Retinal pigment epithelial cell (primary cell): ENCODE measurements at regions not wholly inside any gene's neighbourhood (a gene's known extent, or its start where the extent isn't known, plus 50 kb on each side); places are given as distances from the start of the nearest gene placed in this dataset.

Experiments
- DNase-seq: peaks from one replicate; pipeline ENCODE4 v3.0.0-alpha.2; 2010; ENCODE audit warnings: low read depth
- H3K4me3 ChIP-seq: 2 replicates; pipeline ENCODE4 v1.5.1; 2011; ENCODE audit warnings: mild to moderate bottlenecking, low read length, control low read depth, moderate library complexity
- CTCF ChIP-seq: conservative IDR thresholded peaks from 2 replicates; pipeline ENCODE4 v1.5.1; 2011; ENCODE audit warnings: low read depth, low read length, control low read depth, inconsistent platforms

DNA sequence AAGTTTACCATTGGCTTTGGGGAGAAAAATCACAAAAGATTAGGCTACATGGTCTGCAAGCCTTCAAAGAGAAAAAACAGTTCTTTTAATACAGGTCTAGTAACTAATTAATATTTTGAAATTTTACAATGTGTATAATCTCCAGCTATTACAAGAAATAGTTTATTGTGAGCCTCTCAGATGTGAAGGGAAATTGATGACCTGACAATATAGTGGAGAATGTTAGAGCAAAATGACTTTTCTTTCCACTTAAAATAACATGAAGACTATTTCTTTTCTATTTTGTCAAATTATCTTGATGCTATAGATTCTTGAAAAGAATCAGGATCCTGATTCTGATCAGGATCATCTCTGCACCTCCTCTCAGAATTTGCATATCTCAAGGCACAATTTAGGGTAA is 362.3 kb downstream of the PMP22 start:
- DNase-seq = no peak
- no peak overlapping the region for H3K4me3 ChIP-seq
- TF ChIP-seq CTCF = no peak

- DNase-seq = no peak
- H3K4me3 ChIP-seq = no peak overlapping the region
- no peak for TF ChIP-seq CTCF
These were observed 362.8 kb downstream of the PMP22 start for GRCh38 chr17:14902297-14902696.

DNA sequence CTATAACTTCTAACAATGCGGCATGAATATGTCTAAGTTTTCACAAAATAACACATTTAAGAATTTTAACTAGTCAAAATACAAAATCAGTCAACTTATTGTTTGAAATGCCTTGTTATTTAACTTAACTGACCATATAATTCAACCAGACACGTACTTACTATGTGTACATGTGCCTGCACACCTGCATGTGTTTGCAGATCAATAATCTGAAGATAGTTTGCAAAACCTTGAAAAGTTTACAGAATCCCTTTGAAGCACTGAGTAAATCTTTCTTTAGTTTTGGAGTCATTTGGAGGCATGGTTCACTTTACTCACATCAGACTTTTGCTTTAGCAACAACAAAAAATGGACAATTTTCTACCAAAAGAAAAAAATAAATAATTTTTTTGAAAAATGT is 363.8 kb downstream of the PMP22 start:
- no peak for TF ChIP-seq CTCF
- no peak for DNase-seq
- H3K4me3 ChIP-seq = no peak overlapping the region

DNA sequence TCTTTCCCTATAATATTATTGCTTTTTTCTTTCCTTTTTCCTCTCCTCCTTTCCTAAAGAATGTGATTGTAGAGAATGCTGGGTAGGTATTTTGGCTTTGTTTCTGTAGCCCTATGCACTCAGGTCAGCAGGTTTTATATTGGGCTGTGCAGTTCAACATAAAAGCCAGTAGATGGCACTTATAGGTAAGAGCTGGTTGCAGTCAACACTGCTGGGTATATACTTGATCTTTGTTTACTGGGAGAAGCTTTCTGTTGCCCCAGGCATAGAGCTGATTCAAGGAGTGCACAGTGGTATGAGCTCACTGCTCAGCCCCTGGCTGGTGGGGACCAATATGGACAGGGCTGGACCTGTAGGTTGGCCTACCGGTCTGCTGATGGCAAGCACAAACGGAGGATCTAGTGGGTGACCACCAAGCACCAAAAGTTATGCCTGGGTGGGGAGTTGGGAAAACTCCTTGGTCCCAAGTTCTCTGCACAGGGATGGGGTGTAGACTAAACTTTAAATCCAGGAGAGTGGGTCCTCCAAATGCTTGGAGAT is 378.9 kb downstream of the PMP22 start:
- DNase-seq = no peak

DNA sequence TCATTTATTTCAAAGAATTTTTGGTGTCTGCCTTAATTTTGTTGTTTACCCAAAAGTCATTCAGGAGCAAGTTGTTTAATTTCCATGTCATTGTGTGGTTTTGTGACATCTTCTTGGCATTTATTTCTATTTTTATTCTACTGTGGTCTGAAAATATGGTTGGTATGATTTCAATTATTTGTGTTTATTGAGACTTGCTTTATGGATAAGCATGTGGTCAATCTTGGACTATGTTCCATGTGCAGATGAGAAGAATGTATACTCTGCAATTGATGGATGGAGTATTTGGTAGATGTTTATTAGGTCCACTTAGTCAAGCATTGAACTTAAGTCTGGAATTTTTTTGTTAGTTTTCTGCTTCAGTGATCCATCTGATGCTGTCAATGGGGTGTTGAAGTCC is 383.0 kb downstream of the PMP22 start:
- no peak overlapping the region for H3K4me3 ChIP-seq
- TF ChIP-seq CTCF = no peak
- DNase-seq = no peak

More for the DNA sequence above, 378.9 kb downstream of the PMP22 start:
- TF ChIP-seq CTCF = peak; percentile 20
- no peak overlapping the region for H3K4me3 ChIP-seq

- no peak for DNase-seq
- no peak overlapping the region for H3K4me3 ChIP-seq
- no peak for TF ChIP-seq CTCF
These were observed 389.3 kb downstream of the PMP22 start for GRCh38 chr17:14875557-14876412.

DNA sequence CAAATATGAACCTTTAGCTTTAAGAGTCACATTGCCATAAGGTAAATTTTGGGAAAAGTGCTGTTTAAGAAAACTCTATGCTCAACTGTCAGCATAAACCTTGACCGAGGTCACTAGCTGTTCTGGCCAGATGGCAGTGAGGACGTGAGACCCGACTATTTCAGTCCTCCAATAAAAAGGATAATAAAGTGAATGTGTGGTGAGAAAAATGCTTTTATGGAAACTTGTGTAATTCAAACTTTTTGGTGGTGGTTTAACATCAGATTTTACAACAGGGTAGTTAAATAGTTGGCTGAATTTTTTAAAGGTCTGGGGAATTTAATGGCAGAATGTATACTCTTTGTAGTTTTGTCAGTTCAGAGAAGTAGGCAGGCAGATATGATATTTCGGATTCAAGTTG is 391.1 kb downstream of the PMP22 start:
- no peak for TF ChIP-seq CTCF
- H3K4me3 ChIP-seq = no peak overlapping the region
- no peak for DNase-seq
